Activated CD8-positive, alpha-beta memory T cell treated with anti-CD3 and anti-CD28 coated beads for 36 hours (primary cell): ENCODE measurements at regions not wholly inside any gene's neighbourhood (a gene's known extent, or its start where the extent isn't known, plus 50 kb on each side); places are given as distances from the start of the nearest gene placed in this dataset.
"Not testable (repeated sequence)": the region's sequence is repeated elsewhere in the genome, so short reads cannot be mapped to it uniquely, and the experiment has no call there.

Experiments
- CTCF ChIA-PET: fragments of 350-600 bp; sonication (Branson Sonifier 250); formaldehyde crosslinking; loops from one replicate; lab custom pipeline; 2021; ENCODE audit warnings: antibody characterized with exemption; lab: Charles Lee
- POLR2A ChIA-PET: fragments of 350-600 bp; sonication (Branson Sonifier 250); formaldehyde crosslinking; loops from one replicate; lab custom pipeline; 2021; ENCODE audit warnings: antibody characterized with exemption; lab: Charles Lee

DNA sequence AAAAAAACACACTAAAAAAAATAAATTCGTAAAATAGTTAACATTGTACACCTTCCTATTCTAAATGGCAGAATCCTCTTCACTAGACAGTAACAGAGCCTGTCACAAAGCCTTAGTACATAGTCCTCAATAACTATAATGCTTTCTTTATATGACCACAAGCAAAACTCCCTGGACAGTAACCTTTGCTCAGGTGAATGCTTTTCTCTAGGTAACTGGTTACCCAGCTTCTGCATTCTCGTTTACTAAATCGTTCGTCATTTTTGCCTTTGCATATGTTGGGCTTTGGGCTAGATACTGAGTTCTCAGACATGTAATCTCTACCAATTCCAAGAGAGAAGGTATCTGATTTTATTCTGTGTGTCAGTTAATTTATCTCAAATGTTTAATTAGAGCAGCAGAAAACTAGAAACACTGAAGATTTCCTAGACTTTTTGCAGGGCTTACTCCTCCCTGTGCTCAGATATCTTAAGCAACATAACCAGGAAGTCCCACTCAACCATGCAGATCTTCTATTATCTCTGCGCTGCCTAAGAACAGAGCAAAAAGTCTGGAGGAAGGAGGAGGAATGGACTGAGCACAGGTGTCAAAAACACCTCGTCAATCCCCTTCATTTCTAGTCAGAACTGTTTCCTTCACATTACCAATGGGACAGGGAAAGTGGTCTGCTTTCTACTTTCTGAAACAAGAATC is 247.7 kb downstream of the SOCS6 start:
- POLR2A ChIA-PET: no interaction called here
- CTCF ChIA-PET: no interaction called here

DNA sequence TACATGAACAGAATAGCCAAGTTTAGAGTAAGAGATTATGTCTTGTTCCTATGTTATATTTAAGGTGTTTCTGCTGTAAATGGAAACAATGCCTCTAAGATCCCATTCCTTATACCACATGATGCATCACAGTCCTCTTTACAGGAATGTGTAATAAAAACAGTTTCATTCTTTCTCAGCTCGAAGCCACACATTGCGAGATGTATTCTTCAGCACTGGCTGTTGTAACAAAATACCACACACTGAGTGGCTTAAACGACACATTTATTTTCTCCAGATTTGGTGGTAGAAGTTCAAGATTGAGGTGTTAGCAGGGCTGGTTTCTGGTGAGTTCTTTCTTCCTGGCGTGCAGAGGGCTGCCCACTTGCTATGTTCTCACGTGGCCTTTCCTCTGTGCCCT is 246.2 kb downstream of the SOCS6 start:
- CTCF ChIA-PET: no interaction called here
- POLR2A ChIA-PET: no interaction called here

DNA sequence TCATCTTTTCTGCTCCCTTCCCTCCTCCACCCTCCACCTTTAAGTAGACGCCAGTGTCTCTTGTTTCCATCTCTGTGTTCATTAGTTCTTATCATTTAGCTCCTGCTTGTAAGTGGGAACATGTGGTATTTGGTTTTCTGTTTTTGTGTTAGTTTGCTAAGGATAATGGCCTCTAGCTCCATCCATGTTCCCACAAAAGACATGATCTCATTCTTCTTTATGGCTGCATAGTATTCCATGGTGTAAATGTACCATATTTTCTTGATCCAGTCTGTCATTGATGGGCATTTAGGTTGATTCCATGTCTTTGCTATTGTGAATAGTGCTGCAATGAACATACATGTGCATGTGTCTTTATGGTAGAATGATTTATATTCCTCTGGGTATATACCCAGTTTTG is 236.5 kb downstream of the SOCS6 start:
- CTCF ChIA-PET, POLR2A ChIA-PET: not testable (repeated sequence)

DNA sequence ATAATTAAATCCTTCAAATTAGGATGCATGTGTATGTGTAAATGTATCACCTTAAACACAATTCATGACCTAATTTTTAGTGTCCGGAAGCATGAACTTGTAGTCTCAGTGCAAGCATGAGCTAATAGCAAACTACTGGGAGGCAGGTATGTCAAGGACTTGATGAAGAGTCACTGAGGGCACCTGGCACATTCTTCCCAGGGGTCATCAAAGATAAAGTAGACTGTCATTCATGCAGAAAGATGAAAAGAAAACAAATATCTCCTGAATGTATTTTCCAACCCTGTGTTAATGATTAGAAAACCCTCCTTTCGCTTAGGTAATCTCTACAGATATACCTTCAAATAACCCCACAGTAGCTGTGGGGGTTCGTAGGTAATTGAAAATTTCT is 234.9 kb downstream of the SOCS6 start:
- ChIA-PET CTCF (interaction anchor here (0.6 kb wide), 1 partner anchor 297 kb away, joined by 3 read pairs; no protein-coding TSS in a partner anchor), POLR2A (no interaction called here)

DNA sequence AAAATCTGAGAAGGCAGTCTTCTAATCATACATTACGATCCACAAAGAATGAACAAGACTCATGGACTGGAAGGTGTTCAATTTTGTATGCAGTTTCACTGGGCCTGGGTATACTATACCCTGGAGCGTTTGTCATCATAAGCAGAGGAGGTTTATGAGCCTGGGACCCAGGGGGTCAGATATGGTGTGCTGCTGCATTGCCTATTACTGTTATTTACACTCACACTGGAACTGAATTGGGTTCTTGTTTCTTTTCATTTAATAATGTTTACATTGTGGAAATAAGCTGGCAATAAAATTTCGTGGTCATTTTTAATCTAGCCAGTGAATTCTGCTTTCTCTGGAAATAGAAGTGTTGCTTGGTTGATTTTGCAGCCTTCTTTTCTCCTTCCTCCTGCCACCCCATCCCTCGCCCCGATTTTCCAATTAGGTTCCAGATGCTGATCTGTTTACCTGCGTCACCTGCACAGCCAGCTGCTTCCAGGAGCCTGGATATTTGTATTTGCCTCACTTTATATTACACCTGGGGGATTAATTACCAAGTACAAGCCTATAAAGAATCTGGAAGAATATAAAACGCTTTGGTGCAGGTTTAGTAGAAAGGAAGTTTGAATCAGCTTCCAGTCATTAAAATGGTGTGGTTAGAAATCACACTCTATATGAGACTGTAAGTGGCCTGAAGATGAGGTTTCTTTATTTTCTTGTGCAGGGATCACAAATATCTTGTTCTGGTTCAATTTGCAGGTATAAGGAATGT is 234.4 kb downstream of the SOCS6 start:
- ChIA-PET POLR2A (no interaction called here), CTCF (interaction anchor here (0.6 kb wide), 1 partner anchor 297 kb away, joined by 3 read pairs; no protein-coding TSS in a partner anchor)

DNA sequence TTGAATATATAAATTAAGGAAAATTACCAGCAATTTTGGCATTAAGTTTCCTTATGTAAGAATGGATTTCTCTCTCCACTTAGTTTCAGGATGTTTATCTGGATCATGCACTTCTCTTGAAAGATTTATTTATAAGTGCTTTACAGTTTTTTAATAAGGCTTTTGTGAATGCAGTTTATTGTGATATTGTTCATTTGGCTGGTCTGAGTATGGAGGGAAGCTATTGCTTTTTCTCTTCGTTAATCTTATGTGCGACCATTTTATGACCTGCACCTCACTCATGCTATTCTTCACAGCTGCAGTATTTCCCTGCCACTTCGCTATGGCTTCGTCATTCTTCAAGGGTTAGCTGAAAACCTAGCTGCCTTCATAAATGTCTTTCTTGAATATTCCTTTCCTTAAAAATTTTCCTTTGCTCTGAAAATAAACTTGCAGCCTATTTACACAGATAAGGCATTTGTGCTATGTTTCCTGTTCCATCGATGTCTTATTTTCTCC is 233.4 kb downstream of the SOCS6 start:
- POLR2A ChIA-PET: no interaction called here
- CTCF ChIA-PET: no interaction called here

DNA sequence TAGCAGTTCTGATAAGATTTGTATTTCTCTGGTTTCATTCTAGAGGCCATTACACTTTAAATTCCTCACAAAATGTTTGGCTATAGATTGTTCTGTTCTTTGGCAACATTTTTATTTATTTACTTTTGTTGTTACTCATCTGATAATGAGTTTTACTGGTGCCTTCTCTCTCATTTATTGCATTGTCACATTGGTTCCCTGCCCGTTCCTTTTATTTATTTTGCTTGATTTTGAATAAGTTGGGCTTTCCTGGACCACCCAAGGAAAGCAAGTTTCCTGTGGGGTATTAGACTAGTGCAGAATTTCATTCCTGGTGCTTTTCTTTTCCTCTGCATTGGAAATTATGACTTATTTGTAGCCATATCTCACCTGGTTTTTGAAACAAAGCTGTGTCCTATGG is 232.0 kb downstream of the SOCS6 start:
- ChIA-PET POLR2A (no interaction called here), CTCF (no interaction called here)

DNA sequence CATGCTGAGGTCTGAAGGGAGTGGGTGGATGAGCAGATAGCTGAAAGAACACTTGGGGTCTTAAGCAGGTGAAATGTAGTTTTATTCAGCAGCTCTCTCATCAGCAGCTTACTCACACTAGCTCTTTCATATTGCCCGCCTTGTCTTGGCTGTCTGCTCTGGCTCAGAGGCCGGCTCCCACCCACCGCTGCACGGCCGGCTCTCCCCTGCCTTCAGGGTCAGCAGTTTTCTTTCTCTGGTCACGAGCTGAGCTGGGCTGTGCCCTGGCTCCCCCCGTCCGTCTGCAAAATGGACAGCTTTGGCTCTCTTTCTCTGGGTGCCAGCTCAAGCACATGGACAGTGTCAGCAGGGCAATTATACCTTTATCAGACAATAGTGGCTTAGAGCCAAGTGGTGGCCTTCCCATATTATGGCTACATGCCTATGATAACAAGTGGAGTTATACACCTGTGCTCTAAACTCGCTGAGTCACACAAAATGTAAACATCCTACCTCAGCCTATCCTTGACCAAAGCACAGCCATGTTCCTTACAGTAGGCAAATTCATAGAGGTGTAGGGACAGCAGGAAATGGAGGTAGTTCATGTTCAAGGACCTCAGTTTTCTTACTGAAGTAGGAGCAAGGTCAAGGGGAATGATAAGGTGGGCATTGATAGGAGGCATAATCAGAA is 224.8 kb downstream of the SOCS6 start:
- ChIA-PET POLR2A (no interaction called here), CTCF (no interaction called here)

DNA sequence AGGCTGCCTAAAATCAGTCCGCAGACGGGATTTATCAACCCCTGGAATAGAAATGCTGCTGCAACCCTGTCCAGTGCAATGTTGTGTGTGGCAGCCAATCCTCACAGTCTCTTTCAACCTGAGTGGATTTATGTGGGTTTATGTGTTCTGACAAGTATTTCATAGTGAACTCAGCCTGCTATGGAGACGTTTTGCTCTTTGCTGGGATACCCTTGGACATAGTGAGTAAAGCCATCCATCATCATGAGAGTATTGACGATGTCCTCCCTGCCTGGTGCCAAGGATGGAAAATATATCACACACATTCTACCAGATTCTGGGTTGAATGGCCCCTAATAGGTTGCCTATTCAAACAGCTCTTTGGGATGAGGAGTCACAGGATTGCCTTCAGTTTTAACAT is 219.1 kb downstream of the SOCS6 start:
- POLR2A ChIA-PET: no interaction called here
- CTCF ChIA-PET: no interaction called here

DNA sequence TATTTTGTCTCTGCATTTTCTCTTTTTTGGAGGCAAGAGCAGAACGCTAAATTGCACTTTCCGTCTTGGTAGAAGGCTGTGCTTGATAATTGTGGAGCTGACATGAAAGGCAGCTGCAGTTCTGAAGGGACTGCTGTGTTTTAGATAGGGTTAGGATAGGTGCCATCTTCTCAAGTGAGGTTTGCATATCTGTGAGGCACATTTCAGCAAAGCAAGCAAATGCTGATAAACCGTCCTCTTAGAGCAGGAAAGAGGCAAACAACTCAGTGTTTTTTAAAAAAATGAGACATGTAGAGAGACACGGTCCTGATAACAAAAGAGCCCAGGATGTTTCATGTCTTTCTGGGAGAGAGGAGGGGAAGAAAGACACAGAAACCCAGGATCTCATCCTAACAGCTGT is 217.7 kb downstream of the SOCS6 start:
- CTCF ChIA-PET: no interaction called here
- POLR2A ChIA-PET: no interaction called here

DNA sequence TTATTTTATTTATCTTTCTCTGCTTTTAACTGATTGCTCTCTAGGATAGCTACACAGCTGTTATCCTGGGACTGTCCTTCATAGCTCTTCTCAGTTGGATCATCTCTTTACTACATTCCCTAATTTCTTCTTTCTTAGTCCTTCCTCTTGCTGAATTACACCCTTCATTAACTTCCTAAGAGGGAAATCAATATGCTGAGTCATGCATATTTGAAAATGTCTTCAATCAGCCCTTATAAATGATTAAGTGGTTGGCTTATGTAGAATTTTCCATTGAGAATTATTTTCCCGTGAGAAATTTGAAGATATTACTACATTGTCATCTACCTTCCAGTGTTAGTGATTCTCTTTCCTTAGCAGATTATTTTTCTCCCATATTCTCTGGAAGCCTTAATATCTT is 214.2 kb downstream of the SOCS6 start:
- ChIA-PET POLR2A (no interaction called here), CTCF (no interaction called here)

DNA sequence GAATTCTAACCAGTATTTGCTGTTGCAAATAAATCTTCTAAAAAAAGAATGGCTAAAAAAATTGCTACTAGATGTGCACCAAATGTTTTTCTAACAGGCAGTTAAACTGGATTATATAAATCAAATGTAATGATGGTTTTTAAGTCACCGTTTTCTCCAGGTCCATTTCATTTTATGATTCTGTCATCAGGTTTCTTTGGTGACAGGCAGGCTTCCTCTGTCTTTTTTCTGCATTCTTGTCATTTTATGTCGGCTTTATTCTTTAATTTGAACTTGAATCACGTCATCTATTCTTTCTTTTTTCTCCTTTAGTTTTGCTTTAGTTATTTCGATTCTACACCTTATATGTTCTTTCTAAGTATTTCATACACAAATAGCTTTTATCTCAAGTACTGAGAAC is 212.5 kb downstream of the SOCS6 start:
- POLR2A ChIA-PET: no interaction called here
- CTCF ChIA-PET: no interaction called here

DNA sequence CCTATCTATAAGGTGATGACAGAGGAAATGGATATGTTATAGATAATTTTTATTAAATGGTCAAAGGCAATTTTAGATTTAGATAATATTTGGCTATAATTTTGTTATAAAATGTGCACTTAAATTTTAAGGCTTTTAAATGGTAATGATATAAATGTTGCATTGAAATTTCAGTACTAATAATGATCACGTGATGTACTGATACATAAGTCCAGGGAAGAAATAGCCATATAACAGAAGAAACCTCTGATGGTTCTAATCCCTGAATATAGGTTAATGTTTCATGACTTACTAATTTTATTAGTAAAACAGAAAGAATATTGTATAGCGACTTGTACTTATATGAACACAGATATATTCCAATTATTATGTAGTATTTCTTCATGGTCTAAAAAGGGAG is 211.9 kb downstream of the SOCS6 start:
- ChIA-PET CTCF (no interaction called here), POLR2A (no interaction called here)

DNA sequence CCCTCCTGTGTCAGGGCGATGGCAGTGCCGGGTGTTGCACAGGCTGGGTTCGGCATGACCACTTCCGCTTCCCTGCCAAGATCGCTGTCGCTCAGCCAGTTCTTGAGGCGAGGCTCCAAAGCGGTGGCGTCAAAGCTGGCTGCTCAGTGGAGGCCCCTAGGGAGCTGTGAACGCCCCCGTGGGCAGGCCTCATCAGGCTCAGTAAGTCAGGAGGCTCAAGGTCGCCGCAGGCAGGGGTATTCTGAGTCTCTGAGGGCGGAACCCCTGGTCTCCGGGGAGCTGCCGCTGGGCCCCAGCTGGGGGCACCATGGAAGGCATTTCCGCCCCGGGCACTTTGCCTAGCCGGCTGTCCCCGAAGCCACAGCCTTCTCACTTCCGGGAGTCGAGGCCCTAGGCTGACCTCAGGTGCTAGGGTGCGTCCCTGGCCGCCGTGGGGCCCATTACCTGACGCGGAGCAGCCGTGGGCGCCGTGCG is 210.4 kb downstream of the SOCS6 start:
- ChIA-PET CTCF (interaction anchor here (1.2 kb wide), 1 partner anchor 8 kb away, joined by 3 read pairs; no protein-coding TSS in a partner anchor), POLR2A (no interaction called here)

DNA sequence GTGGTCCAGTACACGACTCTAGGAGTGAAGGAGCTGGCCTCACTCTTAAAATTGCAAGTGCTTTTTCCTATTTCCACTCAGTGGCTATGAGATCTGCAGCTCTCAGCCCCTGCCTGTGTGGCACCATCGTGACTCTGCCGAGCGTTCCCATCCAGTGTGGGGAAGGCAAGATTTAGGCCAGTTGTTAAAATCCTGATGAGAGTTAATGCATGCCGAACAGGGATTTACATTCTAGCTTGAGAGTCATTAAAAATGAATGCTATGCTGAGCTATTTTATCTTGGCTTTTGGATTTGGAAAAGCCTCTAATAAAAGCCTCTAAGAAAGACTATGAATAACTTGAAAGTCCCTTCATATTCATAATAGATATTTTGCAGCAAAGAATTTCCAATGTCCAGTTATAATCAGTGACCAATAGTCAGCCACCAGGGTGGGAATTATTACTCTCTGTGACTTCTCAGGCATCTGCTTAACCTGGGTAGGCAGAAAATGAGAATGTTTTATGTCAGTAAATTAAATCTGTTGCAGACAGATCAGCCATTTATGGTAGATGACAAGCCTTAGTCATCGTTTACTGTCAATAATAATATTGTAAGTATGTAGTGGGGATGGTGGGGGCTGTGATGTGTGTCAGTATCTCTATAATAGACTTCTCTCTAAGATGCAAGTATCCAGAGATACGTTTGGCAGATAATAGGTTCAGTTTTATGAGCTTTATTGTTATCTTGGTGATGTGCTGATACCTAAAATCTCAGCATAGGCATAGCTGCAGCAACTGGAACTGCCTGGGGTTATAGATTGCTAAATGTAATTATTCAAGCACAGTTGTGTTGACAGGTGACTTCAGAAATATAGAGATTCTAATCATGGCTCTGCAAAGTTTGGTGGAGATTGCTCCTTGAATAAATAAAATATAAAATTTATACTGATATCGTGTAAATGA is 207.8 kb downstream of the SOCS6 start:
- POLR2A ChIA-PET: no interaction called here
- CTCF ChIA-PET: no interaction called here

DNA sequence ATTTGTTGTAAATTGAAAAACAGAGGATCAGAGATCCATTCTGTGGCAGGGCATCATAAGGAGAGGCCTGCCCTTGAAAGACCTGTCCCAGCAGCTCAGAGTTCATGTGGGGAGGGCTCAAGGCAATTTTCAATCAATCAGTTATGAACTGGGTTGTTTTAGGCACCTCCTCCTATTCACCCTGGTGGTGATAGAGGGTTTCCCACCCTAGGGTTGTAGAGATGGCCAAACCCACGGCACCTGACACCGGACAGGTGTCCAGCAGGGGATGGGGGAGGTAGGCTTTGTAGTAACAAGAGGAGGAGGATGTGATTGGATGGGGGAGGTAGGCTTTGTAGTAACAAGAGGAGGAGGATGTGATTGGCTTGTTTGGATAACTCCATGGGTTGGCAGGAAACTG is 205.7 kb downstream of the SOCS6 start:
- ChIA-PET CTCF (no interaction called here), POLR2A (no interaction called here)

DNA sequence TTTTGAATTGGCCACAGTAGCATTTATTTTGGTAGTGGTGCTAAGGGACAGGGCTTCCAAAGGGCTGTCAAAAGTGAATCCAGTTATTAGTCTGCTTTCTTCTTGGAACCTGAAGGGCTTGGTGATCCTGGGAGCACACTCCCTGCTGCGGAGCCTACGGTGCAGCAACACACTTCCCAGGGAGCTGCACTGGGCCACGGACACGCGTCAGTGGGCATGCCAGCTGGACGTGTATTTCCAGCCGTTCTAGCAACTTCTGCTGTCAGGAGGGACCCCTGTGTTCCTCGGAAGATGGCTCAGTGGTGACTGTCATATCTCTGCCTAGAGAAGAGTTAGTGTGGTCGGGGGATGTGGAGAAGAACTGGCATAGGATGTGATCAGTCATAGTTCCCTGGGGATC is 204.6 kb downstream of the SOCS6 start:
- CTCF ChIA-PET: no interaction called here

DNA sequence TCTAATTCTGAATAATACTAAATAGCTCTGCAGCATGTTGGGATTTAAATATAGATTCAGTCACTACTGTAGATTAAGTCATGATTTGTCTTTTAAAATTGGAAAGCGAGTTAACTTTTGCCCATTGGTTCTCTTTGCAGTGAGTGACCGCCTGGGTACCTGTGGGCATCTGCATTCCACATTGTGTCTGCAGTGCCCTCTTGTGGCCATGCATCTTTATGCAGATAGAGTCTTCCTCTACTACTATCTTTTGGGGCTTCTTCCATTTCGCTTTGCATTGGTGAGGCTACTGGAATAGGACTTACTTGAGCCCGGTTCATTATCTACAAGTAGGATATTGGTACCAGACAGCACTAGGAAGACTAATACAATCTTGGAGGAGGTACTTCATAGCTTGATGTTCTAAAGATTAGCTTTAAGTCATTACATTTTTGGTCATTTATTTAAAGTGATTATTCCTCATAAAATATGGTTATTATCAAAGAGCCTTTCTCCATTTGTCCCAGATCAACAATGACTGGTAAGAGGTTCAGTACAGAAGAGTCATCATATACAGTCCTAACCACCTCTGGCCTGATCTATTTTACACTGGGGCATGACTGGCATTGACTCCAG is 203.0 kb downstream of the SOCS6 start:
- POLR2A ChIA-PET: no interaction called here
- CTCF ChIA-PET: interaction anchor here (1.0 to 1.1 kb wide), 2 partner anchors 7 to 17 kb away, joined by 3 read pairs; no protein-coding TSS in a partner anchor

More for the DNA sequence above, 204.6 kb downstream of the SOCS6 start:
- POLR2A ChIA-PET: no interaction called here
